ENCODE measurements at regions not wholly inside any gene's neighbourhood (a gene's known extent, or its start where the extent isn't known, plus 50 kb on each side); places are given as distances from the start of the nearest gene placed in this dataset.

DNA sequence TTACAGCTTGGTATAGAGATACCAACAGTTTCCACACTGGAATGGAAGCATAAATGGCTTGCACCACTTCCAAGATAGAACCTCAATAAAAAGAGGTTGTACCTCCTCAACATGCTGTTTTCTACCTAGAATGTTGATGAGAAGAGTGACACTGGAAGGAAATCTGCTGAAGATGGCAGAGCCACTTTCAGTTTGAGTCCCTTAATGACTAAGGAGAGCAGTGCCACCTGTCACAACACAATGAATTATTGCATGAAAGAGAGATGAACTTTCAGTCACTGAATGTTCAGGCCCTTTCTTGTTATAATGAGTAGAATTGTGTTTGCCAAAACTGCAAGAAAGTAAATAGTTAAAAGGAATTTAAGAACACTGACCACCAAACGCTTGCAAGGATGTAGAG, 958.5 kb downstream of the DTWD2 start:
- no peak for DNase-seq

DNA sequence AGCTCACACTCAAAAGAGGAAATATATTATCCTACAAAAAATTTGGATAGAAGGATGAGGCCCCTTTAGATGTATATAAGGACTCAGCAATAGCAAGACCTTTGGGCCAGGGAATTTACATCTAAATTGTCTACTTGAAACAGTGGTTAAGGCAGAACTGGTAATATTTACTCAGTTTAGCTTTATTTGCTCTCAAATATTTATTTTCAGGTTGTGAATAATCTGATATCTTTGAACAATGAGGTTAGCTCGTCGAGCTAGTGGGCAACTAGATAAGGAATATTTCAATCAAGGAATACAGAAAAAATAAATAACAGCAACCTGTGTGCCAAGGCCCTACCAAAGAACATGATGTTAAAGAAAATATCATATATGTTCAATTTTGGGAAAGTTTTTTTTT, 966.3 kb downstream of the DTWD2 start:
- no peak for DNase-seq

DNA sequence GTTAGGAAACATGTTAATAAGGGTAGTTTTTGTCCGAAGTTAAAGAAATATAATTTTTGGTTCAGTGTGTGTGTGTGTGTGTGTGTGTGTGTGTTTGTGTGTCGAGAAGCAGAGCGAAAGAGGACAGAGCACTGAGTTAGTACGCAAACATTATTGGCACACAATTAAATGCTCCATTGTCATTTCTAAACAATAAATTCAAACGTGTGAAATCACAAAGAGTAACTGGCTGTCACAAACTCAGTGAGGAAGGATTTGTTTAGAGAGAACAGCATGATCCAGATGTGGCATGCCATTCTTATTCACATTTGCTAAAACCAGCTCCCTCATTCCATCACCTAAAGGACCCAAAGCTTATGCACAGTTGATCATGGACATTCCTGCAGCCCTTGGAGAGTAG, 970.8 kb downstream of the DTWD2 start:
- DNase-seq: no peak

DNA sequence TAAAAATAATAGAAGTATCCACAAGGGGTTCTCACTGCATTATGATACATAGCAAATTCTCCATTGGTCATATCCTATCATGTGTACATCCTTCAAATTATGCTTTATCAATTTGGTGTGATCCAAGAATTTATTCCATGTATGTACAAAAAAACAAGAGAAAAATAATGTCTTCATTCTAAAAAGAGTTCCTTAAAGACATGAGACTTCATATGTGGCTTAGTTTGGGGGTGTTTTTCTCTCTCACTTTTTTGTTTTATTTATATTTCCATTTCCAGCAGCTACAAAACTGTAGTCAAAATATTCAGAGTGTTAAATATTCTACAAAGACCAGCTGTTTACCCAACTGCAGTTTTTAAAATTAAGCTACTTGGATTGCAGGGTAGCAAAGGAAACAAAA, 972.0 kb downstream of the DTWD2 start:
- DNase-seq: no peak

DNA sequence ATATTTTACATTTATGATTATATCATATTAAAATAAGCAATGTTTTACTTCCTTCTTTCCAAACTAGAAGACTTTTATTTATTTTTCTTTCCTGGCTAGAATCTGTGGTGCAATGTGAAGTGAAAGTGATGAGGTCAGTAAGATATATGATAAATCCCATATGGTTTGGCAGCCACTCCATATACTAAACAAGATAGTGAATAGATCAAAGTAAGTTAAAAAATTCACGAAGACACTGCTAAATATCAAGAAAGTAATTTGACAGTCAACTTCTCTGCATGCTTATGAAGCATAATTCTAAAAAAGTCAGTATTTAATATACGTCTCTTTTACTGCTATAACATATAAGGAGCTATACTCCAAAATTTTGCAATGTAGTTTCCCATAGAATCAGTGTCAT, 972.8 kb downstream of the DTWD2 start:
- DNase-seq: no peak

DNA sequence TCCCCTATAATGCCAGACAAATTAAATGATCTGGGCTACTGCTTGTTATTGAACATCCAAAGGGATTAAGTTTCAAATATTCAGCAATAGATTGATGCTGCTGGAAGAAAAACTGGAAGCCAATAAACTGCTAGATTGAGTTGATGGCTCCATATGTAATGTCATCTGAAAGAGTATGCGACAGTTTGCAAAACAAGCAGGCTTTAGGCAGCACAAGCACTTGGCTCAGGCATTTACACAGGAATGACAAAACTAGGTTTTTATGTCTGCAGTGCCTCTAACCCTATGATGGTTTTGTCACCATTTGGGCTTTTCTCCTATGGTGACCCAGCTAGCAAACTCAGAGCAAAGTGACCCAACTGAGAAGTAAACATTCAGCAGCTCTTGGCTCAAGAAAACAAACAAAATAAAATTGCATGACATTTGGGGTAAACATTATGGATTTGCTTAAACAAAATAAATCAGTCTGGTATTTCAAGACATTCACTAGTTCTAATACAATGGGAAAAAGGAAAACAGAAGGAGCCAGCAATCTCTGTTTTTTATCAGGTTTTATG, 978.5 kb downstream of the DTWD2 start:
- DNase-seq: no peak

DNA sequence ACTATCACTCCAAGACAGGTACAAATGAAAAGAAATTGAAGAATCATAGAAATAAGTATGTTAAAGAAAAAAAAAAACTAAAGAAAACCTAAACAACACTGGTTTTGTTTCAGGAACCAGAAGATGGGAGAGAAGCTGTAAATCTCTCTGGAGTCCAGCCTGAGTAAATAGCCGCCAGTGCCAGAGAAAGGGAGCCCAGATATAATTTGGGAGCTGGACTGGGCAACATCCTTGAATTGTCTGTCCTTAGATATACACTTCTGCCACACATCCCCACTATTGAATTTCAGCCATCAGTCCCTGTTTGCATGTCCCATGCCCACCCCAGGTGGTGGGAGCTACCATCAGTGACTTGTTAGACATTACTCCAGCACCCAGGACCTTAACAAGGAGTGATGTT, 979.6 kb downstream of the DTWD2 start:
- DNase-seq: no peak

DNA sequence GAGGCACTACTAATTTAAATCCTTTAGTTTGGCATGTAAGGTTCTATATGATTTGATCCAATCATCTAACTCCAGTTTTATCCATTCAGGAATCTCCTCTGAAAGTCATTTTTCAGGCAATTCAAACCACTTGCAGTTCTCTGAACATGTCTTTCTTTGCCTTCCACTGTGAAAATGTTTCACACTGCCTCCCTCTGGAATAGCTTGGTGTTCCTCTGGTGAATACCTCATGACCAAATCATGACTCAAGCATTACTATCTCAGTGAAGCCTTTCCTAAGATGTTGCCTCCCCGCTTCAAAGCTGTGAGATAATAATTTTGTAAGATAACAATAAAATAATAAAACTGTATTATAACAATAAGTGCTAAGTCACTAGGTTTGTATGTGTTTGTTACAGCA, 981.1 kb downstream of the DTWD2 start:
- DNase-seq: no peak

DNA sequence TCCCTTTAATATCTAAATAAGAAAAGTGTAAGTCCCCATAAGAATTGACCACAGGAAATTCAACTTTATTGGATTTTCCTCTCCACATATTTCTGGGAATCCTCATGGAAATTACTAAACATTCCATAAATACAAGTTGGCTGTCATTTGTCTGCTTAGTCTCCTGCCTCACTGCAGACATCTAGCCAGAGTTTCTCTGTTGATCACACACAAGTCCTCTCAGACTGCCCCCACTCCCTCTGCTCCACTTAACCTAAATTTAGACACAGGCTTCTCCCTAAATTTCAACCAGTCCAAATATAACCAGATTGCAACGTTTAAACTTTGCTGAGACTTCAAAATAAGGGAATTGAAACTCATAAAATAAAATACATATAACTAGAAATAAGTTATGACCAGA, 982.1 kb downstream of the DTWD2 start:
- DNase-seq: no peak

DNA sequence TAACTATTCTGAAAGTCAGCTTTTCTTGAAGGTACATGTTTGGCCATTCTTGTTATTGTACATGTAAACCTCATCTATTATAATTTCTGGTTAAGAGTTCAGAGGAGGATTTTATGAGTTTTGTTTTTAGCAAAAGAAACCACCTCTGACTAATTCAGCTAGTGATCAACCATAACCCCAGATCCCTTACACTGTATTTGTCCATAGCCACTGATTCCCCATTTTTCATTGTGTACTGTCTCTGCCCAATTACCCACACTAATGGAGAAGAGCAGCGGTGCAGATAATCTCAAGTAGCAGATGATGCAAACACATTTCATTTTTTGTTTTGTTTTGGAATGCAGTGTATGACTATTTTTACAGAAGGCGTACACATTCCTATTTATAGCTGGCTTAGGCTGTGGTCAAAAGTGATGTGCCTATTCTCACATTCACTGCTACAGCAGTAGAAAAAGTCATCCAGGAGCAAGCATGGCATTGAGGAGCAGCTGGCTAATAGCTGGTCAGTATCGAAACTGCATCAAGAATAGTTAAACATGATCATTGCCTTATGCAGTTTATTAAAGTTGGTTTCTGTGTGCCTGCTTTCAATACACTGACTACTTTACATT, 988.3 kb downstream of the DTWD2 start:
- DNase-seq: no peak

DNA sequence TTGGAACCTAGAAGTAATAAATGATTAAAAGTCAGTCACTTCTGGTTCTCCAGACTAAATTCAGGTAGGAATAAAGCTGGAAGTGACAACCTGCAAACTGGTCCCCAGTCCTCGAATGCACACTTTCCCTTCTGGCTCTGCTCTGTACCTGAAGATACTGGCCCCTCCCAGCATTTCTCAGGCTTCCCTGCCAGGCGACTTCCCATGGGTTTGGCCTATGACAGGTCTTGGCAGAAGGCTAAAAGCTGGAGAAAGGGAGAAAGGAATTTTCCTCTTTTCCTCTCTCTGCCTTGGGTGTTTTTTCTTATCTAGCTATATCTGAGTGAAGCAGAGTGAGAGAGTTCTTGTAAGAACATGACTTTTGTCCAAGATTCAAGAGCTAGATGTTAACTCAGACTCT, 1005.7 kb downstream of the DTWD2 start:
- no peak for DNase-seq

DNA sequence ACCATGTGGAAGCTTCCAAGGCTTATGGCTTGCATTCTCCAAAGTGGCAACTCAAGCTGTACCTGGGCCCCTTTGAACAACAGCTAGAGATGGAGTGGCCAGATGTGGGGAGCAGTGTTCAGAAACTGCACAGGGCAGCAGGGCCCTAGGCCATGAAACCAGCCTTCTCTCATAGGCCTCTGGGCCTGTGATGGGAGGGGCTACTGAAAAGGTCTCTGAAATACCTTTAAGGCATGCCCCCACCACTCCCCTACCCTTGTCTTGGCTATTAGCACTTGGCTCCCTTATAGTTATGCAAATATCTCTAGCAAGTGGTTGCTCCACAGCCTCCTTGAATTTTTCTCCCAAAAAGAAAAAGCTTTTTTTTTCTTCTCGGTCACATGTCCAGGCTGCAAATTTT, 1014.6 kb downstream of the DTWD2 start:
- no peak for DNase-seq

DNA sequence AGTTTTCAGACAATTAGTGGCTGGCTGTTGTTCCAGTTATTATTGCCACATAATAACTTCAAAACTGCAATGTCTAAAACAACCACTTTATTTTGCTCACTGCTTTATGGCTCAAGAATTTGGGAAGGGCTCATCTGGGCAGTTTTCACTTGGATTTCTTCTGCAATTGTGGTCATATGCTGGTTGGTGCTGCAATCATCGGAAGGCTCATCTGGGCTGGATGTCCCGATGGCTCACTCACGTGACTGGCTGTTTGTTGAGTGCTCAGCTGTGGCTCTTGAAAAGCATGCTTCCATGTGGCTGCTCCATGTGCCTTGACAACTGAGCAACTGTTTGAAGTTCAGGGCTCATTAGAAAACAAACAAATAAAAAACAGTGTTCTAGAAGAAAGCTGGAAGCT, 1032.5 kb downstream of the DTWD2 start:
- no peak for DNase-seq

DNA sequence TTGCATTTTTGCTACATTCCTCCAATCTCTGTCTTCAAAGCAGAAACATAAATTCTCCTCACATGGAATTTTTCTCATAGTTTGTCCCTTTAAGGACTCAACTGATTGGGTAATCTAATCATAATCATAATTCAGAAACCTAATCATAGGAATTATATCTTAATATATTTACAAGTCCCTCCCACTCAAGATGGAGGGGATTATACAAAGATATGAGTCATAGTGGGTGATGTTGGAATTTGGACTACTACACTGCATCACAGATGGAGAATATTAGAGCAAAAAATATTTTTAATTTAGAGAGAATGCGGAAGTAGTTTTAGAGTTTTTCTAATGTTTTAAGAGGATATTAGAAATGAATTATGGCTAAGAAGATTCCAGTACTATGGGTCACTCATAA, 1034.0 kb downstream of the DTWD2 start:
- no peak for DNase-seq

DNA sequence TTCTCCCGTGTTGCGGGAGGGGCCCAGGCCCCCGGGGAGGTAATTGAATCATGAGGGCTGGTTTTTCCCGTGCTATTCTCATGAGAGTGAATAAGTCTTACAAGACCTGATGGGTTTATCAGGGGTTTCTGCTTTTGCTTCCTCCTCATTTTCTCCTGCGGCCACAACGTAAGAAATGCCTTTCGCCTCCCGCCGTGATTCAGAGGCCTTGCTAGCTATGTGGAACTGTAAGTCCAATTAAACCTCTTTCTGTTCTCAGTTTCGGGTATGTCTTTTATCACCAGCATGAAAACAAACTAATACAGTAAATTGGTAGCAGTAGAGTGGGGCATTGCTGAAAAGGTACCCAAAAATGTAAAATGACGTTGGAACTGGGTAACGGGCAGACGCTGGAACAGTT, 1035.1 kb downstream of the DTWD2 start:
- no peak for DNase-seq

DNA sequence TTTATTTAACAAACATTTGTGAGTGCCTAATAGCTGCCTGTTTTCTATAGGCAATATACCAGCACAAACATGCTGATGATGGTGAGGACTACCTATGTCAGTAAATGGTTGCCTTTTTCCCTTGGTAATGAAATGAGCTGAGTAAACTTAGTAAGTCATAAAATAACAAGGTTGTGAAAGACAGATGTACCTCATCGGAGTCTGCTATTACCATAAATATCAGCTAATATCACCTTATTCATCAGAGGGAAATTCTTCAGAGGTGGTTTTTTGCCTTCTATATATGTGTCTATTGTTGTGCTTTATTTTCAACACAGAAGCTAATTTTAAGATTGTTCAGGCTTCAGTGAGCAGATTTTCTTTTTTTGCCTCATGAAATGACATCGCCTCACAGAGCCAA, 1040.5 kb downstream of the DTWD2 start:
- DNase-seq: no peak

DNA sequence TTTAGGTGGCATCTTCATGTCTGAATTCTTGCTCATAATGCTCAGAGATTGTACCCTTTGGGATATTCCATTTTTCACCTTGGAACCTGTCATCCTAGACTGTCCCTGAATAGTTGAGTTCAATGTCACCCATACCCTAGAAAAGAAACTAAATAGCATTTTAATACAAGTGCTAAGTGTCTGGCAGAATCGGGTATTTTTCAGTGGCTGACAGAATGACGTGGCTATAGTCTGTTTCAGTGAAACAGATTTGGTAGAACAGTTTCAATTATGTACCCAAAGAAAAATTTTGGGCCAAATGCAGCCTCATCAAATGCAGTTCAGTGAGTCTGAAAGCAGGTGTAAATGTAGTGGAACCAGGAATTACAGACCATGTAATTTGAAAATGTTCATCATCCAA, 1041.2 kb downstream of the DTWD2 start:
- DNase-seq: no peak

DNA sequence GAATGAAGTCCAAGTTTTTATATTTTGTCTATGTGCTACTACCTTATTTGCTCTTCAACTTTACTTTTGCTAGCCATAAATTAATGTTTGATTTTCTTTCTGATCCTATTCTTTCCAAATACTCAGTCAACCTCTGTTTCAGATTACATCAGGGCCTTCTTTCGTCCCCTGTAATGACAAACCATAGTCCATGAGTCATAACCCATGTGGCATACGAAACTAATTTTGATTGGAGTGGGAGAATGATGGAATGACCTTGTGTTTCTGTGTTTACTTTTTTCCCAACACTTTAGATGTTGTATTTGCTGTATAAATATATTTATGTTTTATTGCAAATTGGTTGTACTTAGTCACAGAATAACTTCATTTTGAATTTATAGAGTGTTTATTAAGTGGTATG, 1043.1 kb downstream of the DTWD2 start:
- DNase-seq: no peak

DNA sequence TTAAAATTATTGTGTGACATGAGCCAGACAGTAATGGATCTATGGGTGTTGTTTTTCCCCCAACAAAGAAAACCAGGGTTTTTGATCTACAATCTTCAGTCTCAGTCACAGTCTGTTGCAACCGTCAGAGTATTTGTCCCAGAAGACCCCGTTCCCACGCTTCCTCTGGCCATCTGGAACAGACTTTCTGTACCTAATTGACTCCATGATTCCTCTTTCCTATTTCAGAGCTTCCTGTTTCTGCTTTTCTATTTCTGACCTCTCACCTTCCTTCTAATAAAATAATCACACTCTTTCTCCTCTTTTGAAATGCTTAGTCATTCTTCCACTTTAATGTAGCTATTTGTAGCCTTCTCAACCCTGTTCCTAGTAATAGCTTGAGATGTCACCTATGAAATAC, 1044.8 kb downstream of the DTWD2 start:
- DNase-seq: no peak

DNA sequence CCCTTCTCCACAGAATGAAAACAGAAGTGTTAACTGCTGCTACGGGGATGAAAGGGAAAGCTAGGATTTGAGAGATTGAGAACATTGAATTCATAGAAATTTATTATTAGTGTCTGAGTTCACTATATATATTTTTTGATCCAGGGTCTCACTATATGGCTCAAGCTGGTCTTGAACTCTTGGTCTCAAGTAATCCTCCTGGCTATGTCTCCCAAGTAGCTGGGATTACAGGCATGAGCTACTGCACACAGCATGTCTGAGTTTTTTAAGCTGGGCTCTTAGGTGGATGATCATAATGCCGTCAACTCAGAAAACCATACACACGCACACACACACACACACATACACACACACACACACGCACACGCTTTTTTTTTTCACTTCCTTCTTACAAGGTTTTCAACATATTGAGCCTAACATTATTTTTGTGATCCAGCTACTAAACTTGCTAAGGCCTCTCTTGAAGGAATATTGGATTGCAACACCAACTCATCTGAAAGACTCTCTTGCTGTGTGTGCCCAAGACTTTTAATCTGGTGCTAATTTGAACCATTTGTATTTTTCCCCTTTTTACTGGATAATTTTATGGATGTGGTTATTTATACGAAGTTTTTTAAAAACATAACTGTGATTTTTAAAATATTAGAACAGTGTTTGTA, 1045.4 kb downstream of the DTWD2 start:
- DNase-seq: no peak

DNA sequence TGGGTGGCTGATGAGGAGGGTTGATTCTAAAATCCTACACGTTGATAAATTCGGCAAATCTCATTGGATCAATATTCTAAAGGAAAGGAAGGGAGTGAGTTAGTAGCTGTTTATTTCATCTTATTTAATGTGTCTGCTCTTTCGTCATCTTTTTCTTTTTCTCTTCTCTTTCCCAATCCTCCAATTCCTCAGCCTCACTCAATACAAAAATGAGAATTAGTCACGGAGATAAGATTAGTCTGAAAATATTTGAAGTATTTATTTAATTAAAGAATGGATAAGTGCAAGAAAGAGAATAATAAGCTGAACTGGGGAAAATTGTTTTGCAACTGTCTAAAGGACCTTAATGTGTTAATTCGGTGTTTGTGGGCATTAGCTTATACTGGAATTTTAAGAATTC, 1095.1 kb downstream of the DTWD2 start:
- no peak for DNase-seq

DNA sequence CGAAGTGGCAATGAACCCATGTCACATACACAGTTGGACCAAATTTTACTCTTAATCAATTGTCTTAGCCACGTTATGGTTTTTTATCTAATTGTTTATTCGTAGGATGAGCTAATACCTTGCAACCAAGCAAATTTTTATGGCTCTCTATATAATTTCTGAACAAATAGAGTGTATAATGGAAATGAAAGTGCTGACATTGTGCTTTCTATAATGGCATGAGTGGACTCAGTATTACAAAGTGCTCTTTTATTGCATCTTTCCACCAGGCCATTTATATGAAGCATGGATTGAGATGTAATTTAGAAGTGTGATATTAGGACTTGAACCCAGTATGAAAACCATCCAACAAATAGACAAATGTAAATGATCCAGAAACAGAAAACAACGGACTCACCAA, 1096.0 kb downstream of the DTWD2 start:
- DNase-seq: no peak

DNA sequence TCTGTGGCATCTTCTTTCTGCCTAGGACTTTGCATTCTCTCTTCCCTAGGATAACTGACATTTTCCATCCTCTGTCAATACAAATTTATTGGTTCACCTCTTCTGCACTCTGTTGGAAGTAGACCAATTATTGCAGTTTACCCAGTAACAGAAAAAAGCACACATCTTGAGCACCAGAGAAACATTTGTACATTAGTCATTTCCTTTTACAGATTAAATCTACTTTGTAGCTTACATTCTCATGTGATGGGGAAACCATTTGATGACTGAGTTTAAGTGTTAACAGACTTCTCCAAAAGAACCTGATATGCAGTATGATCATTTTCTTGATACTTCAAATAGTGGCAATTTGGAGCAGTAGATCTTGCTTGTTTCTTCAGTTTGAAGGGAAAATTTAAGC, 1098.8 kb downstream of the DTWD2 start:
- no peak for DNase-seq

DNA sequence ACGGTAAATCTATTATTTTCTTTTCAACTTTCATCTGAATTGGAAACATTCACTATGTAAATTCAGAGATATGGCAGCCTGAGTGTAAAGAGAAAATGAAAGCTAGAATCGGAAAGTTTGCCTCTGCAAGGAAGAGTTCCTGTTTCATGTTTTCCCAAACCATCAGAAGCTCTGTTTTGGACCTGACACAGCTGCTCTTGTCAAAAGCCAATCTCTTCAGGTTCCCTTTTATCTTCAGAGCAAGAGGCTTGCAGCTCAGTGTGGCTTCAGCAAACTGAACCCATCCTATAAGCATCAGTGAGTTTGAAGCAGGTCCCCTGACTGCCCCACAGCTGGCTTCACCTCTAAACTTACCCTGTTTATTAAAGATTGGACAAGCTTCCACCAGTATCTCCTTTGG, 1099.7 kb downstream of the DTWD2 start:
- no peak for DNase-seq

All from CD4-positive, alpha-beta T cell treated with Interleukin-1 beta for 1 hour (primary cell).